Inflammatory macrophage (primary cell): ENCODE measurements at regions not wholly inside any gene's neighbourhood (a gene's known extent, or its start where the extent isn't known, plus 50 kb on each side); places are given as distances from the start of the nearest gene placed in this dataset.

ENCODE experiments used
- DNase-seq, 2 donors: peaks; one replicate each; pipeline ENCODE4 v3.0.0-alpha.2; 2020 to 2022

DNA sequence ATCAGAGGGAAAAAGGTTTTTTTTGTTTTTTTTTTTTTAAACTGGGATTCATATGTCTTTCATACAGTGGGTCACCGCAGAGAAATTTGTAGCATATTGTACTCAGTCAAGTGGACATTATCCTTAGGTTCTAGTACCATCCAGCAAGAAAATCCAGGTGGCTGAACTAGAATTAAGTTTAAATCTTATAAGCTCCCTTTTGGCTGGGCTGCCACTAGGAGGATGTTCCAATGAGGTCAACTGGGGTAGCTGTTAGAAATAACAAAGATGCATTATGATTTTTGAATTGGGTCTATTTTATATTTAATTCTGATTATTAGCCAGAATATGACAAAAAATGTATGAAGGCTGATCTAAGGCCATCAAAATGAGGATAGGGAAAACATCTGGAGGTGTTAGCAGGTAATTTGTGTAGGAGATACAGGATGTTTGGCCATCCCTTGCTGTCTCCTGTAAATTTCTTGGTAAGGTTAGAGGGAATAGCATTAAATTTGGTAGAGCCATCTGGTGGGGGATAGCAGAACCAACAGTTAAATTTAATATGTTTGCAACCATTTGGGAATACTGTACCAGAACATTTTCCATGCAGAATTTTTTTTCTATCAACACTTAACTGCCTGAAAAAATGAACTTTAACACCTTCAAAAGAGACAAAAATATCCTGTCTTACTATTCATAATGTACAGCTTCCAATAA lies 568.5 kb upstream of the B3GALT2 start:
- DNase-seq, result no peak

- DNase-seq, result no peak
Measured at GRCh38 chr1:193754151-193754550, 567.7 kb upstream of the B3GALT2 start.

GRCh38 chr1:193753038-193753756 lies 566.8 kb upstream of the B3GALT2 start:
- no peak for DNase-seq

DNA sequence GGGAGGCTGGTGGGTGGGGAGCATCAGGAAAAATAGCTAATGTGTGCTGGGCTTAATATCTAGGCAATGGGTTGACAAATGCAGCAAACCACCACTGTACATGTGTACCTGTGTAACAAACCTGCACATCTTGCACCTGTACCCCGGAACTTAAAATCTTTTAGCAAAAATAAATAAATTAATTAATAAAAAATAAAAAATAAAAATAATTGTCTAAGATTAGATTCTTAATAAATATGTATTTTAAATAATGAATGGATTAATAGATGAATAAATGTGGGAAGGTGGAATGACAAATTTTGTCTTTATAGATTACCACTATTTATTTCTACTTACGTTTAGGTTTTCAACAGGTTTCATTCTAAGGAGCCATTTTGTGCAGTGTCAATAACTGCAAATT lies 563.5 kb upstream of the B3GALT2 start:
- no peak for DNase-seq

DNA sequence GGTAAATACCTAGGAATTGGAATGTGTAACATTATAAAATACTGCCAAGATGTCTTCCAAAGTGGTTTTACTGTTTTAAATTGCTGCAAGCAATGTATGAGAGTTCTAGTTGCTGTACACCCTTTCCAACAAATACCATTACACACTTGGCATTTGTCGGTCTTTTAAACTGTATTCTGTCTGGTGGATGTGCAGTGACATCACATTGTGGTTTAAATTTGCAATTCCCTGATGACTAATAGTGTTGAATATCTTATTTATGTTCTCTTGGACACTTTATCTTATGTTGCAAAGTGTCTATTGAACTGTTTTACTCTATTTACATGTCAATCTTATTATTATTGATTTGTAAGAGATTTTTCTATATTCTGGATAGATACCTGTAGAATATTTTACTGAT lies 561.2 kb upstream of the B3GALT2 start:
- no peak for DNase-seq

DNA sequence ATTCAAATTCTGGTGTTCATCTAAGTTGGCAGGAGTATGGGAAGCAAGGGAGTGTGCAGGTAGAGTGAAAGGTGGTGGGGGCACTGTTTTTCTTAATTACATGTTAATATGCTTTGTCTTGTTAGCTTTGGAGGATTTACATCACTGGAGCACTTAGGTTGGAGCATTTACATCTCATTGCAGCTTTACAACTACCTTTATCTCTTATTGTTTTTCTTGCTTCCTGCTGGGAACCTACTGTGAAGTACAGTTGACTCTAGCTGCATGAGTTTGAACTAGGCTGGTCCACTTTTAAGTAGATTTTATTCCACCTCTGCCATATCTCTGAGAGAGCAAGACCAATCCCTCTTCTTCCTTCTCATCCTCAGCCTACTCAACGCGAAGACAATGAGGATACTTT lies 554.8 kb upstream of the B3GALT2 start:
- DNase-seq, result no peak

- DNase-seq, result no peak
Measured at GRCh38 chr1:193740762-193741161, 554.3 kb upstream of the B3GALT2 start.

DNA sequence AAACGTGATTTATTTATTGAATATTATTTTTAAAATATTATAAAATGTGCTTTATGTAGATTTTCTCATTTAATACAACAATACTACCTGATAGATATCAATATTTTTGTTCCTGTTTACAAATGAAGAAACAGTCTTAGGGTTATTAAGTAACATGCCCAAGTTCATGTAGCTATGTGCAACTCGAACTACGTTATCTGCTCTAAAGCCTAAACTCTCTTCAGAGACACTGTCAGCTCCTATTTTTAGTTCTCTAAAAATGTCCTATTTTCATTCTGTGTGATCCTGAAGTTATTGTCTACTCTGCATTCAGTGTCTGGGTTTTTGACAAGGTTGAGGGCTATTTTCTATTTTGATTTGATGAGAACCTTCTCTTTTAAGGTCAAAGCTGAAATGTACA lies 550.1 kb upstream of the B3GALT2 start:
- no peak for DNase-seq

DNA sequence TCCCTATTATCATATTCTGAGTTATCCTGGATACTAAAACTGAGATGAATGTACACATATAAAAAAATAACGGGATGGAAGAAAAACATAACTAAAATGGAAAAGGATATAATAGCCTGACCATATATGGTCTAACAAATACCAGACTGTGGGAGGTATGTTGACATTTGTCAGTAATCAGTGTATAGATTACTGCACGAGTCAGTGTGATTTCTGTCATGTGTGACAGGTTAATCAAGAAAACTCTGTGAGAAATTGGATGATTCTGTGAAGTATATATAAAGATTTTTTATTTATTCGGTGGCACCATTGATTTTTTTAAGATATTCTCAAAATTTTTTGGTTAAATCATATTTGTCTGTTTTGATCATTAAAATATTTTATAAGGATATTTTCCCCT lies 547.3 kb upstream of the B3GALT2 start:
- no peak for DNase-seq

DNA sequence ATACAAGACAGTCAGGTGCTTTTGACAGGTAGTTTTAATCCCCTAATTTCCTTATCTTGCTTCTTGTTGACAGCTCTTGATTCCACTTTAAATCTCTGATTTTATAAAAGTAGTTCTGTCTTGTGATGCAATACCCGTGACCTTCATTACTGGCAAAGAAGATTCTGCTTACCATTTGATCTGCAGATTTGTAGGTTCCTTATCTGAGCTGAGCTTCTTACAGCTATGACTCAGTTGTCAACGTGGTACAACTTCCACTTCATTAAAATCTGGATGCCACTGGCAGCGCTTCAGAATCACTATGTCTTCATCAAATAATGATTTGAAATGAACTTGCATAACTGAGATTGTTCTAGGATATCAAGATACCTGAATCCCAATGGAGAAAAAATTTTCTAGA lies 543.6 kb upstream of the B3GALT2 start:
- DNase-seq, result no peak

- DNase-seq, result no peak
Measured at GRCh38 chr1:193729429-193729828, 543.0 kb upstream of the B3GALT2 start.

- DNase-seq, result no peak
Measured at GRCh38 chr1:193727850-193728249, 541.4 kb upstream of the B3GALT2 start.

DNA sequence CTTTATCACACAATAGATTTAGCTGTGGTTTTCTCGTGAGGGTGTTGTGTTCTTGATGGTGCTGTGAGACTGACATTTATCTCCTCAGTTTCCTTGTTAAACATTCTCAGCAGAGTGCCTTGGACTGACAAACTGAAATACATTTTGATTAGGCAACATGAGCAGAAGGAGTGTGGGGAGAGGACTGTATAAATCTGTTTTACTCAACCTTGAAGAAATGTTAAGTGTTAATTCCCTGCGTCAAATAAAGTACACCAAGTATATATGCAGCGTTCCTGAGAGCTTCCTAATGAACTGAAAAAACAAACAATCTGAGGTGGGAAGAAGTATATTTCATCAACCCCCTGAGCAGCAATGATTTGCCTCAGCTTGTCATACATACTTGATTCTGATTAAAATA lies 540.3 kb upstream of the B3GALT2 start:
- DNase-seq, result no peak

DNA sequence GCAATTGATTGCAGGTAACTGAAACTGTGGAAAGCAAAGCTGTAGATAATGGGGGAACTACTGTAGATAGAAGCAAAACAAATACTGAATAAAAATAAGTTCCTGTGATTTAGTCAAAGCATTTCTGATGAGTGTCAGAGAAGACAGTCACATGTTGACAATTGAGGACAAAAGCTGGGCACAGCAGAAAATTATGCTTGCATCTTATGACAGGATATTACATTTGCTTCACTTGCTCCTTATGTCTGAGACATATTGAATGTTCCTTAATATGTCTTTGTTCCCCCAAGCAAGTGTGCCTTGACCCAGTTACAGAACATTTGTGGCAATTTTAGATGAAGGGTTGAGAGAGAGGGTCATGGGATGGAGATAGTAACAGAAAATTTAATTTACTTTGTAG lies 526.0 kb upstream of the B3GALT2 start:
- no peak for DNase-seq

GRCh38 chr1:193709607-193710006 lies 523.2 kb upstream of the B3GALT2 start:
- DNase-seq, result no peak

DNA sequence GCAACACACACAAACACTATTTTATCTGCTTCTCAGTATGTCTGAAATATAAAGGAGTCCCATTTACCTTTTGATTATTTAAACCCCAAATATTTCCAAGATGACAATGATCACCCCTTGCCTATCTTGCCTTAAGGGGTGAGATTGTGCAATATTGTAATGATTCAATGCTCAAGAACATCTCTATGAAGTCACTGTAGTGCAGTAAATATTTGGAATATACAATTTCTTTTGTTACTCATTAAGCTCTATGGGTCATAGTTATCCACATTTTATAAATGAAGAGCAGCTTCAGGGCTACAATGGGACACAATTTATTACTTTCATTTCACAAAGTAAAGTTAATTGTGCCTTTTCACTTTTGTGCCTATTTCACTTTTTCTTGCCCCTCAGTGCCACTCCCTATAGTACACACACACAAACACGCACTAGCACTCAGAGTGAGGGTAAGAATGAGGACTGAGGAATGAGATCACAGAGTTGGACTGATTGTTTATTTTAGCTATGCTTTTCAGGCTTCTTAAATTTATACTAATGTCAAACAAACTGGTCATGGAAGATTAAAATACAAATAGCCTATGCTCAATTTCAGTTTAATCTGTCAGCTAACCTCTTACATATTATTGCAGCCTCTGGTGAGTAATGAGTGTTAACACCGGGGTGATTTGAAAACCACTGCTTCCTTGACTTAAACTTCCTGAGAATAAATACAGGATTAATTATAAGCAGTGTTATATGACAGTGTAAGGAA lies 521.0 kb upstream of the B3GALT2 start:
- no peak for DNase-seq

DNA sequence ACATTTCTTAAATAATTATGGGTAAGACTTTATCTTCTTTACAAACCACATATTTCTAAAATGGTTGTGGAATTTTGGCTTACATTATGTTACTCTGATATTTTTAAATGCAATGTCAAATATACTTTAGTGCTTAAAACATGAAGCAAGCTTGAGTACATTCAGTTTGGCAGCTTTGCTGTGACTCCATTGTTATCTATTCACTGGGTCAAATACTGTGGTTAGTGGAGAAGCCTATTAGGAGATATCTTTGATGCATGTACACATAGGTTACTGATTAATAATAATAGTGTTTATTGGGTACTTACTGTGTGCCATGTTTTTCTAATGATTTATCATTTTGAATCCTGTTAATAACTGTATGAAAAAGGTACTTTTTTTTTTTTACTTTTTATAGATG lies 520.4 kb upstream of the B3GALT2 start:
- DNase-seq, result no peak

DNA sequence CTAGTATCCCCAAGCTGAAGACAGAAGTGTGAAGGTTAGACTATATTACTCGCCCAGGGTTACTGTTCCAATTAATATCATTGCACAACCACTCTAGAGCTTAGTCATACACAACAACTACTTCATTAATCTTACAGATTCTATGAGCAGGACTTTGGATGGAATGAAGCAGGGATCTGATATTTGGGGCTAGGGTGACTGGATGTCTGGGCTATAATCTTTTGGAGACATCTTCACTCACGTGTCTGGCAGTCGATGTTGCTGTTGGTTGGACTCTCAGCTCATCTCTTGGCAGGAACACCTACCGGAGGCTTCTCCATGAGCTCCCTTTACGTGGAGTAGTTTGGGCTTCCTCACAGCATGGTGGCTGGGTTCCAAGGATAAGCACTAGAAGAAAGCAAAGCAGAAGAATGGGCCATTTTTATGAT lies 519.2 kb upstream of the B3GALT2 start:
- no peak for DNase-seq

DNA sequence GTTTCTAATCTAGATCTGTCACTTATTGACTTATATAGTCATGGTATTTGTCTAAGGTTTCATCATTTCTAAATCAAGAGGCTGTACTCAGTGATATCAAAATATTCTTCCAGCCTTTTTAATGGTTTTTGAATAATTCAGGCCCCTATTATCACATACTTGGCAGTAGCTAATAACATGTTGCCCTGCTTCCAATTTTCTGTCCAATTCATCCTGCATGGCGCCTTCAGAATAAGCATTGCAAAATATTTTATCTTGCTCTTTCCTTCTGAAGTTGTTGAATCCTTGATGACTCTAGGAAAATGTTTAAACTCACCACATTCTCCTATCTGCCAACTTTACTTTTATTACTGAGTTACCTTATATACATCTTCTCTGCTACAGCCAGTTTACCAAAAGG lies 517.2 kb upstream of the B3GALT2 start:
- DNase-seq, result no peak

GRCh38 chr1:193703121-193703520 lies 516.7 kb upstream of the B3GALT2 start:
- DNase-seq, result no peak

DNA sequence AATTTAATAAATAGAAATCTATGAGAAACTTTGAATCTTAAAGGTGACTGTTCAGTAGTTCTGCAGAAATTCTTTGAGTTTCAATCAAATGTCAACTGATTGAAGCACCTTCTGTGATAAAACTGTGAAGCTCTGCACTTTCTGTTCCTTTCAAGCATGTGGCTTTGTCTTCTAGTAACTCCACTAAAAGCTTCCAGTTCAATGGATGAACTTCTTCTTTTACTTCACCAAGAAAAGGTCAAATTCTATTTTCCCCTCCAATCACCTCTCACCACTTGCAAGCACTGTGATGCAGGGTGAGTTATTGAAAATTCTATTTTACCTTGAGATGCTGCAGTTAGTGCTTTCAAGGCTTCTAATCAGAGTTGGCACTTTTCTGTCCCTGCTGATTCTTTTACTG lies 515.3 kb upstream of the B3GALT2 start:
- no peak for DNase-seq

DNA sequence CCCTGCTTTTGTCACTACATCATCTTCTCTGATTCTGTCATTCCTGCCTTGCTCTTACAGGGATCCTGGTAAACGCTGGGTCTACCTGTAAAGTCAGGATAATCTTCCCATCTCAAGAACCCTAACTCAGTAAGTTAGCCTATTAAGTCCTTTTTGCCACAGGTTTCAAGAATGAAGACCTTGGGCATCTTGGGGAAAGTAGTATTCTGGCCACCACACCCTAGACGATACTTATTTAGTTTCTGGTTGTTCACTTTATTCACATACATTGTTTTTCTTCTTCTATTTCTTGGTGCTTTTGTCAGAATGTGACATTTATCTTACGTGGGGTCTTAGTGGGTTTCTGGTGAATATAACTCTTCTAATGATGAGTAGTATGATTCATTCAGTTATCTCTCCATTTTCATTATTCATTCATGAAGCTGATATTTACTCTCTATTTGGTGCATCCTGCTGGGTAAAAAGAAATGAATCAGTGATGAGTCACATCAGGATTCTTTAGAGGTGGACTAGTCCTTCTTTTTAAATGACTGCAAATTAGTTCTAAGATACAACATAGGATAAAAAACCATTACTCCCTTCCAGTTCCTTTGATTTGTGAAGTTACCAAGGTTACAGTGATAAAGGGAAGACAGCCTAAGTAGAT lies 514.4 kb upstream of the B3GALT2 start:
- DNase-seq, result no peak

- DNase-seq, result no peak
Measured at GRCh38 chr1:193699261-193699660, 512.8 kb upstream of the B3GALT2 start.
